ENCODE measurements at regions not wholly inside any gene's neighbourhood (a gene's known extent, or its start where the extent isn't known, plus 50 kb on each side); places are given as distances from the start of the nearest gene placed in this dataset.
"Not testable (repeated sequence)": the region's sequence is repeated elsewhere in the genome, so short reads cannot be mapped to it uniquely, and the experiment has no call there.

DNA sequence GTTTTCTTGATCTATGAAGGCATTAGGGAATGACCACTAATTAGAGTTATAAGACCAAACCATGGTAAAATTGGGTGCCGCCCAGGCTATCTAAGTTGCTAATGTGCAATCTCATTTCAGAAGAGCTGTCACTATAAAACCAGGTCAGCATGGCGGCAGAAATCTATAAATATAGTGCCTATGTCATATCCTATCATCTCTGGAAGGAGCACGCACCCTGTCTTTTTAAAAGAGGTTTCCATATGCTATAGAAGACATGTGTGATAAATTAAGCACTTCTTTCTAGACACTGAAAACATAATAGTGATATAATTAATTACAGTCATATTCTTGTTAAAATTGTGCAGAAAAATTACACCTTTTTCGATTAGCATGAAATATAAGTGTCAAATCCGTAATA is 152.0 kb upstream of the MDFIC2 start:
- ATAC-seq (no peak), DNase-seq (ENCODE audit: low spot score) (no peak)
- ChIA-PET CTCF (no interaction called here), POLR2A (no interaction called here)
- TF ChIP-seq ZNF232 (CRISPR knock-in tag; IDR thresholded peaks at IDR 0.05), result no peak
- TF ChIP-seq JAZF1 (CRISPR knock-in tag; IDR thresholded peaks at IDR 0.05), result no peak
- no peak for TF ChIP-seq NR3C1 (CRISPR knock-in tag; conservative IDR thresholded peaks at IDR 0.05; ENCODE audit: low read depth)
- no peak for TF ChIP-seq USF1 (CRISPR knock-in tag; IDR thresholded peaks at IDR 0.05)
- no peak for TF ChIP-seq ZNF423 (CRISPR knock-in tag; IDR thresholded peaks at IDR 0.05)
- no peak for TF ChIP-seq ZNF671 (CRISPR knock-in tag; IDR thresholded peaks at IDR 0.05)
- TF ChIP-seq STAT6 (CRISPR knock-in tag; conservative IDR thresholded peaks at IDR 0.05; ENCODE audit: low read depth), result no peak
- no peak for TF ChIP-seq GABPB1 (CRISPR knock-in tag; IDR thresholded peaks at IDR 0.05)
- TF ChIP-seq, protein P1, sequence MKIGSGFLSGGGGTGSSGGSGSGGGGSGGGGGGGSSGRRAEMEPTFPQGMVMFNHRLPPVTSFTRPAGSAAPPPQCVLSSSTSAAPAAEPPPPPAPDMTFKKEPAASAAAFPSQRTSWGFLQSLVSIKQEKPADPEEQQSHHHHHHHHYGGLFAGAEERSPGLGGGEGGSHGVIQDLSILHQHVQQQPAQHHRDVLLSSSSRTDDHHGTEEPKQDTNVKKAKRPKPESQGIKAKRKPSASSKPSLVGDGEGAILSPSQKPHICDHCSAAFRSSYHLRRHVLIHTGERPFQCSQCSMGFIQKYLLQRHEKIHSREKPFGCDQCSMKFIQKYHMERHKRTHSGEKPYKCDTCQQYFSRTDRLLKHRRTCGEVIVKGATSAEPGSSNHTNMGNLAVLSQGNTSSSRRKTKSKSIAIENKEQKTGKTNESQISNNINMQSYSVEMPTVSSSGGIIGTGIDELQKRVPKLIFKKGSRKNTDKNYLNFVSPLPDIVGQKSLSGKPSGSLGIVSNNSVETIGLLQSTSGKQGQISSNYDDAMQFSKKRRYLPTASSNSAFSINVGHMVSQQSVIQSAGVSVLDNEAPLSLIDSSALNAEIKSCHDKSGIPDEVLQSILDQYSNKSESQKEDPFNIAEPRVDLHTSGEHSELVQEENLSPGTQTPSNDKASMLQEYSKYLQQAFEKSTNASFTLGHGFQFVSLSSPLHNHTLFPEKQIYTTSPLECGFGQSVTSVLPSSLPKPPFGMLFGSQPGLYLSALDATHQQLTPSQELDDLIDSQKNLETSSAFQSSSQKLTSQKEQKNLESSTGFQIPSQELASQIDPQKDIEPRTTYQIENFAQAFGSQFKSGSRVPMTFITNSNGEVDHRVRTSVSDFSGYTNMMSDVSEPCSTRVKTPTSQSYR (CRISPR knock-in tag; IDR thresholded peaks at IDR 0.05), result no peak
- no peak for TF ChIP-seq NFYB (CRISPR knock-in tag; conservative IDR thresholded peaks at IDR 0.05; ENCODE audit: low read depth)
- TF ChIP-seq KAT7 (CRISPR knock-in tag; IDR thresholded peaks at IDR 0.05; ENCODE audit: borderline replicate concordance), result no peak
- TF ChIP-seq, protein P2, sequence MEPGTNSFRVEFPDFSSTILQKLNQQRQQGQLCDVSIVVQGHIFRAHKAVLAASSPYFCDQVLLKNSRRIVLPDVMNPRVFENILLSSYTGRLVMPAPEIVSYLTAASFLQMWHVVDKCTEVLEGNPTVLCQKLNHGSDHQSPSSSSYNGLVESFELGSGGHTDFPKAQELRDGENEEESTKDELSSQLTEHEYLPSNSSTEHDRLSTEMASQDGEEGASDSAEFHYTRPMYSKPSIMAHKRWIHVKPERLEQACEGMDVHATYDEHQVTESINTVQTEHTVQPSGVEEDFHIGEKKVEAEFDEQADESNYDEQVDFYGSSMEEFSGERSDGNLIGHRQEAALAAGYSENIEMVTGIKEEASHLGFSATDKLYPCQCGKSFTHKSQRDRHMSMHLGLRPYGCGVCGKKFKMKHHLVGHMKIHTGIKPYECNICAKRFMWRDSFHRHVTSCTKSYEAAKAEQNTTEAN (CRISPR knock-in tag; IDR thresholded peaks at IDR 0.05), result no peak
- Mint-ChIP-seq H3K4me3 (no peak overlapping the region), H3K27me3 (ENCODE audit: low read depth) (no peaks in the 10 kb centered on the region), H3K36me3 (peaks cover 15% of the 10 kb centered on the region), H3K4me1 (no peaks in the 10 kb centered on the region), H3K27ac (no peak overlapping the region), H3K9me3 (peaks cover 23% of the 10 kb centered on the region)

- DNase-seq (ENCODE audit: low spot score); H3K4me3 Mint-ChIP-seq; POLR2A ChIA-PET; H3K4me1 Mint-ChIP-seq; CTCF ChIA-PET; H3K27me3 Mint-ChIP-seq (ENCODE audit: low read depth); H3K27ac Mint-ChIP-seq; ATAC-seq: not testable (repeated sequence)
- H3K9me3 Mint-ChIP-seq, result peaks cover 44% of the 10 kb centered on the region
- peaks cover 31% of the 10 kb centered on the region for H3K36me3 Mint-ChIP-seq
Observed at GRCh38 chr3:70450220-70450619, 137.8 kb upstream of the MDFIC2 start.

GRCh38 chr3:70435422-70435821 is 123.0 kb upstream of the MDFIC2 start:
- H3K4me1 Mint-ChIP-seq, result peaks cover 18% of the 10 kb centered on the region
- H3K27me3 Mint-ChIP-seq (ENCODE audit: low read depth); ATAC-seq; H3K4me3 Mint-ChIP-seq; CTCF ChIA-PET; DNase-seq (ENCODE audit: low spot score); POLR2A ChIA-PET: not testable (repeated sequence)
- peaks cover 47% of the 10 kb centered on the region for H3K9me3 Mint-ChIP-seq
- H3K36me3 Mint-ChIP-seq, result peaks cover 36% of the 10 kb centered on the region
- peak overlapping the region; percentile 81 for H3K27ac Mint-ChIP-seq

- H3K4me3 Mint-ChIP-seq, result no peak overlapping the region
- no peaks in the 10 kb centered on the region for H3K27me3 Mint-ChIP-seq (ENCODE audit: low read depth)
- no peak for ATAC-seq
- TF ChIP-seq ZNF232 (CRISPR knock-in tag; IDR thresholded peaks at IDR 0.05), result no peak
- TF ChIP-seq RELA (CRISPR knock-in tag; IDR thresholded peaks at IDR 0.05; ENCODE audit: borderline replicate concordance), result no peak
- no peak for TF ChIP-seq KAT7 (CRISPR knock-in tag; IDR thresholded peaks at IDR 0.05; ENCODE audit: borderline replicate concordance)
- no peak for TF ChIP-seq E2F5 (CRISPR knock-in tag; IDR thresholded peaks at IDR 0.05)
- no peak for TF ChIP-seq ZNF219 (CRISPR knock-in tag; IDR thresholded peaks at IDR 0.05; ENCODE audit: borderline replicate concordance)
- no peak for TF ChIP-seq TP53 (CRISPR knock-in tag; IDR thresholded peaks at IDR 0.05)
- no peak for TF ChIP-seq NFE2L1 (CRISPR knock-in tag; IDR thresholded peaks at IDR 0.05)
- no peak for TF ChIP-seq HMGXB4 (CRISPR knock-in tag; IDR thresholded peaks at IDR 0.05)
- no peak for TF ChIP-seq SMAD4 (CRISPR knock-in tag; IDR thresholded peaks at IDR 0.05)
- no peak for TF ChIP-seq GTF2I (CRISPR knock-in tag; conservative IDR thresholded peaks at IDR 0.05)
- peaks cover 13% of the 10 kb centered on the region for H3K36me3 Mint-ChIP-seq
- ChIA-PET CTCF (no interaction called here), POLR2A (no interaction called here)
- no peak for DNase-seq (ENCODE audit: low spot score)
- H3K9me3 Mint-ChIP-seq, result peaks cover 29% of the 10 kb centered on the region
- H3K4me1 Mint-ChIP-seq, result peaks cover 18% of the 10 kb centered on the region
- no peak overlapping the region for H3K27ac Mint-ChIP-seq
Observed at GRCh38 chr3:70433091-70433490, 120.7 kb upstream of the MDFIC2 start.

Data from WTC11 (cell line).